GM12873 (cell line): ENCODE measurements at regions not wholly inside any gene's neighbourhood (a gene's known extent, or its start where the extent isn't known, plus 50 kb on each side); places are given as distances from the start of the nearest gene placed in this dataset.
A peak's percentile ranks its signal among the peaks of the same experiment; 100 is the strongest.

ENCODE experiments used
- CTCF ChIP-seq: IDR thresholded peaks from 2 replicates; pipeline ENCODE4 v1.5.1; 2012; ENCODE audit warnings: low read depth, mild to moderate bottlenecking, moderate library complexity, low read length, control low read depth; ENCODE audit not compliant: insufficient read depth; ENCODE audit errors: missing control alignments

- no peak for TF ChIP-seq CTCF
Measured at GRCh38 chr3:147197739-147198138, 208.6 kb downstream of the ZIC4 start.

GRCh38 chr3:147195887-147196286 lies 210.5 kb downstream of the ZIC4 start:
- TF ChIP-seq CTCF: no peak

- peak; percentile 79 for TF ChIP-seq CTCF
Measured at GRCh38 chr3:147191795-147192385, 214.5 kb downstream of the ZIC4 start.

- TF ChIP-seq CTCF: no peak
Measured at GRCh38 chr3:147189016-147189415, 217.3 kb downstream of the ZIC4 start.

- TF ChIP-seq CTCF: no peak
Measured at GRCh38 chr3:147187687-147188086, 218.7 kb downstream of the ZIC4 start.

GRCh38 chr3:147185781-147186180 lies 220.6 kb downstream of the ZIC4 start:
- TF ChIP-seq CTCF: no peak

GRCh38 chr3:147184794-147185193 lies 221.5 kb downstream of the ZIC4 start:
- TF ChIP-seq CTCF: no peak
